SK-N-DZ (cell line): ENCODE measurements at regions not wholly inside any gene's neighbourhood (a gene's known extent, or its start where the extent isn't known, plus 50 kb on each side); places are given as distances from the start of the nearest gene placed in this dataset.

Source experiments
- DNase-seq: peaks from one replicate; pipeline ENCODE4 v3.0.0-alpha.2; 2015; ENCODE audit warnings: low spot score

DNA sequence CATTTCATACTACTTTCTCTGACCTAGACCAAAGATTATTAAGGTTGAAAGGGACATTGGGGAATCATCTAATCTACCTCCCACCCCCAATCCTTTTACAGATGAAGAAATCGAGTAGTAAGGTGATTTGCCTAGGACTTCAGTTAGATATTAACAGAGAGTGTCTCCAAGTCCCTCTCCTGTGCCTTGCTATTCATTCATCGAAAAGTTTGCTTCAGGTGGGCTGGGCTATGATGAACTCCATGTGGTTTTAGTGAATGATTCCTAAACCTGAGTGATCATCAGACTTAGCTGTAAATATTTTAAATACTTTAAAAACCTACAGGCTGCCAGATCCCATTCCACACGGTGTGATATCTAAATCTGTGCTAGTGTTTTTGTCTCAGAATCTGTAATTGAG lies 259.4 kb upstream of the SORCS1 start:
- DNase-seq: no peak

DNA sequence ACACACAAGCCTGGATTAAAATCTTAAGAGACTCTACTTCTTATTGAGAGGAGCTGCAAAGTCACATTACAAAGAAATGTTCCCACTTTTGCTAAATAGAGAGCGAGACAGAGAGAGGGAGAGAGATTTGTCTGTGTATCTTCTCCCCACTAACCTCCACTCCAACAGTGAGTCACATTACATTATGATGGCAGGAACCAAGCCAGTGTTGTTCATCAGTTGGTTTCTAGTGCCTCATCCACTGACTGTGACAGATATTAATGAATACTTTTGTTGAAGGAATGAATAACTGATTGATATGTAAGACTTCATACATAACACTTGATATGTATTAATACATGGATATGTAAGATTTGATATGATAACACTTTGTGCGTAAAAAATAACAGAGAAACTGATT lies 258.2 kb upstream of the SORCS1 start:
- no peak for DNase-seq

DNA sequence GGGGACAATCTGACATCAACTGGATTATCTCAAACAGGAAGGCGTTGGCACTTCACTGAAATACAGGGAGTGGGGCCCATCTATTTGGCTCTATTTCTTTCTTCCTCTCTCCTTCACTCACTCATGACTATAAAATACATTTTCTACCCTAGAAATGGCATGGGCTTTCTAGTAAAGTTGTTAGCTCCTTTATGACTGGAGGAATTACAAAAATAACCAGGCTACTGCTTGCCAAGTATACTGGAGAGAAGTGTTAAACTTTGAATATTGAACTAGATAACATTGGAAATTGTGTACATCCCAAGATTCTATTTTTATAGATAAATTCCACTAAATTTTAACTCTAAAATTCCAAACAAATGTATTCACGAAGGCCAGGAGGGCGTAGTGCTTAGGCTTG lies 255.7 kb upstream of the SORCS1 start:
- no peak for DNase-seq

DNA sequence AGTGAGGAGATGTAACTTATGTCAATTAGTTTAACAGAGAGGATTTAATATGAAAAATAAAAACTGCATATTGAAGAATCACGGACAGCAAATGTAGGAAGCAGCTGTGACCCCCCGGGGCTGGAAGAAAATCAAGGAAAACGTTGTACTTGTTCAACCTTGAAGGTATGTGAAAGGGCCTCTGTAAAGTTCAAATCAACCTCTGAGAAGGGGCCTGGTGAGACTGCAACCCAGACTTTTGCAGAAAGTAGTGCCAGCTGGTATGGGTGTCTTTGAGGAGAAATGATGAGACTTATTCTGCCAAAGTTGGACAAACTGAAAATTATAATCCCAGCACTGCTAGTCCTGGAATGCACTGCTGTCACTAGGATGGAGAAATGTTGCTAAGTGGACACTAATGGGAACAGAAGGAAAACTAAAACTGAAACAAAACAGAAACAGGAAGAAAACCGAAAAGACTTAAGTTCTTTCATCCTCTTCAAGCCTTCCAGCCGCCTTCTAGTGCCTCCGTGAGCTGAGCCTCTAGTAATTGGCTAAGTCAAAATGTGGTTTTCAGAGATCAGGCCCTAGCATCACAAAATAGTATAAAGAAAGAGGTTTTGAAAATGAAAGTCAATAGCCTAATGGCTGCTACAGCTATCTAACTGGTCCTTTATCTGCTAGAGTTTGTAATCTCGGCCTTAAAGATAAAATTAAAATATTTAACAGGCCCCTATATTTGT lies 253.7 kb upstream of the SORCS1 start:
- DNase-seq: no peak

DNA sequence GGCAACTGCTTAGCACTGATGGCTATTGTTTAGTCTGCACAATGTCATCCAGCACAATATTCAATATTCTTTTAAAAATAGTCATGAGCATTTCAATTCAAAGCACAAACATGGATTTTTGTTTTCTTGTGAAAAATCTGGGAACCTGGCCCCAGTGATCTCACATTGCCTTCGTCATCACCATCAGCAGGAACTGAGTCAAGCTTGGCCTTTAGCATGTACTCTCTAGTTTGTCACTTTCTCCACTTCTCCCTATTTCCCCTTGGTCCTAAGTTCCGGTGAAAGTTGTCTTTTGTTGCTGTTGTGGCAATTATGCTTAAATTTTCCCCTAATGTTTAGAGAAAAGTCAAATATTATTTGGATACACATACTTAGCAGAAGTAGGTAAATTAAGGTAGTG lies 252.9 kb upstream of the SORCS1 start:
- DNase-seq: no peak

DNA sequence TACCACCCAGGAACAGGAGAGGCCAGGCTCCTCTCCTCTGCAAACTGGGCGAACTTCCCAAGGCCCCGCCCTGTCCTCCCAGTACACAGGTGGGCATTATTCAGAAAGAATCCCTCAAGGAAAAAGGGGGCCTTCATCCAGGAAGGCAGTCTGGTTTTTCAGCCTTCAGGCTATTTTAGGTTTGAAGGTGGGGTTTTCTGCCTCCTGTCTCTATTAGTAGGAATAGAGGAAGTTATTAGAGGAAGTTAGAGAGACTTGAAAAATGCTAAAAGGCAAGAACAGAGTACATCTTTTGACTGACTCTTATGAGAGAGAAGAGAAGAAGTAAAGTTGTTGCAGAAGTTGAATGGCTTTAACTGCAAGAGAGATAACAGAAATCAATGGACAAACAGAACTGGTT lies 250.9 kb upstream of the SORCS1 start:
- no peak for DNase-seq

DNA sequence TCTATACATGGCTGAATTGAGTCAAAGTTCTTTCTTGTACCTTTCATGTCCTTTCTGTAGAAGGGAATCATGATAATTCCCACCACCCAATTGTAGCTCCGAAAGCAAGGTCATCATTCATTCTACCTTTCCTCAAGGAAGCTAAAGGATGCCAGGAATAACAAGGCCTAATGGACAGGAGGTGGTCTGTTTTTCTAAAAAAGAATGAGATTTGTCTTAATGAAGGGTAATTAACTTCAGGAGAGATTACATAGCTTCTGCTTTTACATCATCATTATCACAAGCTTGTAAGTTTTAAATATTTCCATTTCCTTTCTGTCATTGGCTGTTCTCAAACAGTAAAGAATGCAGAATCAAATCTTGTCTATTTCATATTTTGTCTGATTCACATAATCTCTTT lies 249.5 kb upstream of the SORCS1 start:
- DNase-seq: peak; percentile 27

DNA sequence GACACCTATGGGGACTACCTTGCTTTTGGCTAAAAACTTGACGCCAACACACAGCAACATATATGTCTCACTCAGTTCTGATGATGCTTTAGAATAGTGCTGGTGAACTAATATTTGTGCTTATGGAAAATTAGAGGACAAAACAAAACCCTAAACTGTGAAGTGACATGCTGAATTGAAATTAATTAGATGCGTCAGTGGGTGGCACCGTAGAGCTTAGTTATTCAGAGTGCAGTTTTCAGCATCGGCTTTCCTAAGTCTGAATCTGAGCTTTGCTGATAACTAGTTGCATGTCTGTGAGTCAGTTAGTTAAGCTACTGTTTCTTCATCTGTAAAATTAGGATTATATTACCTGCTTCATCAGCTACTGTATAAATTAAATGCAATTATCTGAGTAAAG lies 245.0 kb upstream of the SORCS1 start:
- no peak for DNase-seq

DNA sequence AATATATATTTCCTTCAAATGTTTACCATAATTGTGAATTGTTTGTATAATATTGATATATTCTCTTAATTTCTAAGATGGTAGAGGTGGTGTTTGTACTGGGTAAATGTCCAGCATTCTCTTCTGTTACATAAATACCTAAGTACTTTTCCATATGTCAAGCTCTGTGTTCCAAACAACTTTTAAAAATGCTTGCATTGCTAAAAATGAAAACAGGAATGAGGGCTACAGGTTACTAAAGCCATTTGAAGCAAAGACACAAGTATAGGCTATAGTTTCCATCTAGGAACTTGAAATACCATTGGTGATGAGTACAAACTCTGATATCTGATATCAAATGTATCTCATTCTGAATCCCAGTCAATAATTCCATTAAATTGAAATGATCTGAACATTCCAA lies 233.6 kb upstream of the SORCS1 start:
- DNase-seq: no peak

DNA sequence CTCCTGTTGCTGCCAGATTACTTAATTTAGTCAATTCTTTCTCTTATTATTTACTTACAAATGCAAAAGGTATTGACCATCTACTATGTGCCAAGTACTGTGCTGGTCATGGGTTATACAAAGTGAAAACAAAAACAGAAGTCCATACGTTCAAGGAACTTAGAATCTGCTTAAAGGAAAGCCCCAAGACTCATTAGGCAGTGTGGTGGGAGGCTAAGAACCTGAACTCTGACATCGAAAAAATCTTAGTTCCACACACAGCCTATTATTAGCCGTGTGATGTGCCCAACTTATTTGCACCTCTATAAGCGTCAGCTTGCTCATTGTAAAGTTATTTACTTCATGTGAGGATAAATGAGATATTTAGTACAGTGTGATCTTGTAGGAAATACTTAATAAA lies 227.4 kb upstream of the SORCS1 start:
- no peak for DNase-seq

DNA sequence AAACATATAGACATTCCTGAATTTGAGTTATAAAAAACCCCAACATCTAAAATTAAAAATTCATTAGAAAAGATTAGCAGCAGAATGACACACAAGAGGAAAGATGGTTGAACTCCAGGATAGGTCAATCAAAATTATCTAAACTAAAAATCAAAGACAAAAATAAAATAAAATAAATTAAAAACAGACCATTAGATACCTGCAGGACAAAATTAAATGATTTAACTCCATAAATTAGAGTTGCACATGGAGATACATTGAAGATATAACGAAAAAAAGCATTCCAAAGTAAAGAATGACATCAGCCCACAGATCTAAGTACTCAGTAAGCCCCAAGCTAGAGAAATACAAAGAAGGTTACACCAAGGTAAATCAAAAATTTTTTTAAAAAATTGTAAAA lies 226.1 kb upstream of the SORCS1 start:
- DNase-seq: no peak

DNA sequence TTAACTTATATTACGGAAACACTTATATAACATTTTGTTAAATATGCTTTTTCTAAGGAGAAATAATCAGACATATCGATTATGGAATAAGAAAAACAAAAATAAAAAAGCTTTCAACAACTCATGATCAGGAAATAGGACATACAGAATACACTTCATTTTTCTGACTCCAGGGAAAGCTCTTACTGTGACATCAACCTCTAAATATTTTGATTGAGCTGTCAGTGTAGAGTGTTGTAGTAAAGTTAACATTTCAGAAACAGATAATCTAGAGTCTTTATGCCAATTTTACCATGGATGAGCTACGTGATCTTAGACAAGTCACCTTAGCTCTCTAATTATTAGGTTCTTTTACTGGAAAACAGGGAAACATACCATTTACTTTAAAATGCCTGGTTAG lies 218.9 kb upstream of the SORCS1 start:
- DNase-seq: no peak

DNA sequence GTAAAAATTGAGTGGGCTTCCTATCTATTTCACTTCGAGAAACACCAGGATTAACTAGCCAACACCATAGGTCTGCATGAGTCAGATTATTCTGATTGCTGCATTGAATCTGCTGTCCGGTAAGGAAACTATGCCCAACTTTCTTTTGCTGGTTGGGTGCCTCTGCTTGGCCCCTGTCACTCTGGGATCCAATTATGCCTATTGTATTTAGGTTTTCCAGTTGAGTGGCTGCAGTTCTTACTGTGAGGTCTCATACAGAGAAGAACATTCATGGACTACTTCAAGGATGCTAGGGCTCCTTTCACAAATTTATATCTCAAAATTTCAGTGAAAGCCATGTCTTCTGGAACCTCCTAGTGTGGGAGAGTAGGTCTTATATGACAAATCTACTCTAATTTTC lies 215.1 kb upstream of the SORCS1 start:
- no peak for DNase-seq

DNA sequence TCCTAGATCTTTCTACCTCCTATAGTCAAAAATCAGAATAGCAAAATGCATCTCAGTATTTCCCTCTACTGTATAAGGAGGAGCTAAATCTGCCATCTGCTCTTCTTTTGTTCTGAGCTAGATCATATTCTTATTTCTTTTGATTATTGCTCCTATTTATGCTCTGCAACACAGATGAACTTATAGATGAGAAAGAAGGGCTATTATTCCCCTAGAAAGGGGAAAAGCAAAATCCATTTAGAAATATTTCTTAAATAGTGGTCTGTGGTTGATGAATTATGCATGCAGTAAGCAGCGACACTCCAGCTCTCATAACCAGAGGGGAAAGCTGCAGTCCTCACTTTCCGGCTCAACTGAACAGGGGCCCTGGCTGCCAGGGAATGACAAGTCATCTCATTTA lies 207.3 kb upstream of the SORCS1 start:
- DNase-seq: no peak

DNA sequence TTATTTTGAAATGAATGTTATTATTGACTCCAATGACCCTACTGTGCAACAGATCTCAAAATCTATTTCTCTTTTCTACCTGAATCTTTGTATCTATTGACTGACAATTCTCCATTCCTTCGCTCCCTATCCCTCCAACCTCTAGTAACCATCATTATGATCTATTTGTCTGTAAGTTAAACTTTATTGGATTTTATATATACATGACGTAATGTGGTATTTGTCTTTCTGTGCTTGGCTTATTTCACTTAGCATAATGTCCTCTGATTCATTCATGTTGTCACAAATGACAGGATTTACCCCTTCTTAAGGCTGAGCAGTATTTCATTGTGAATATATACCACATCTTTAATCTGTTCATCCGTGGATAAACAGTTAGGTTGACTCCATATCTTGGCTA lies 200.4 kb upstream of the SORCS1 start:
- no peak for DNase-seq

DNA sequence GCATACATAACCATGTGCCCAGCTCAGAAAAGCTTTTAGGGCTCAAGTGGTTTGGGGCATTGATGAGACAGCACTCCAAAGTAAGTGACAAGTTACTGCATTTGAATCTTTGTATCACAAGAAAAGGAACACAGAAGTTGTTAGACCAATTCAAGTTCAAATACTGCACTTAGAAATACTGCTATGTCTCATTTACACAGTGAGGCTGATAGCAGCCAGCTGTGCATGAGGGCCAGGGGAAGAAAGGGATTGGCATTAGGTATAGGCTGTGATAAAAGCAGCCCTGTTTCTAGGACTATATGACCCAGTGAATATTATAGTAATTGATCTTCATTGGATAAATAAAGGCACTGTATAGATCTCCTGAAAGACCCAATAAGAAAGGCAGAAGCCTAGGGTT lies 197.8 kb upstream of the SORCS1 start:
- no peak for DNase-seq

DNA sequence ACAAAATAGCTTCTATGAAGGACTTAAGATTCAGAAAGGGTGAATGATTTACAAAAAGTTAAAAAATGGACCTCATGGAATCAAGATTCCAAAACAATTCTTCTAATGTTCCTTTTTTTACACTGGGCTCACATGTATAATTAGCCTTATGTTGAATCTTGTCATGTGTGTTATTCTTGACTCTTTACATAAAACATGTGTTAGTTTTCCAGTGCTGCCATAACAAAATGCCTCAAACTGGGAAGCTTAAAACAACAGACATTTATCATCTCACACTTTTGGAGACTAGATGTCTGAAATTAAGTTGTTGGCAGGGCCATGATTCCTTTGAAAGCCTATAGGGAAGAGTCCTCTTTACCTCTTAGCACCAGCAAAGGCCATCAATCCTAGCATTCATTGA lies 192.5 kb upstream of the SORCS1 start:
- DNase-seq: no peak

DNA sequence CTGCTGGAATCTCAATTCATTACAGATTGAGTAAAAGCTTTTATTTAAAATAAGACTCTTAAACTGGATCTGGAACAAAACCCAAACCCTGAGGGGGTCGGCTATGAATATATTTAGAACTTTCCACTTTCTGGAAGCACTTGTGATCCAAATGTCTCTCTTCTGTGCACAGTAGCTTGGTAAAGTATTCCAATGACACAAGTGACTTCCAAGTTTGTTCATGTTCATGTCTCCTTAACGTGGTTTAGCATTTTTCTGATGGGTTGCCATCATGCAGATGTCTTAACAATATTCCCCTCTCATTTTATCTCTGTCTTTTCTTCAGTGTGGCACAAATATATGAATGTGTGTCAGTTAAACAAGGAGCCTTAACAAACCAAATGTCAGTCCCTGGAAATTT lies 191.9 kb upstream of the SORCS1 start:
- no peak for DNase-seq

DNA sequence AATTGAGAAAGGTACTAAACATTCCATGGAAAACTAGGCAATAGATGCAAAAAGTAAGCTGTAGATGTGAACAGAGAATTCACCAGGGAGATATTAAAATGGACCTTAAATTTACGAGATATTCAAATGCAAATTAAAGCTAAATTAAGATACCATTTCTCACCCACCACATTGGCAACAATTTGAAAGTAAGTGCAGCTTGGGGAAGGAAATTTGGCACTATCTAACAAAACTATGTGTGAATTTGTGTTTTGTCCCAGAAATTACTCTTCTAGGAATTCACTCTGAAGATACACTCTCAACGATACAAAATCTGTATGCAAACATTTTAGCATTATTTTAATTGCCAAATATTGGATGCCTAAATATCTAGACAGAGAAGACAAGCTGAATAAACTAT lies 178.2 kb upstream of the SORCS1 start:
- no peak for DNase-seq

DNA sequence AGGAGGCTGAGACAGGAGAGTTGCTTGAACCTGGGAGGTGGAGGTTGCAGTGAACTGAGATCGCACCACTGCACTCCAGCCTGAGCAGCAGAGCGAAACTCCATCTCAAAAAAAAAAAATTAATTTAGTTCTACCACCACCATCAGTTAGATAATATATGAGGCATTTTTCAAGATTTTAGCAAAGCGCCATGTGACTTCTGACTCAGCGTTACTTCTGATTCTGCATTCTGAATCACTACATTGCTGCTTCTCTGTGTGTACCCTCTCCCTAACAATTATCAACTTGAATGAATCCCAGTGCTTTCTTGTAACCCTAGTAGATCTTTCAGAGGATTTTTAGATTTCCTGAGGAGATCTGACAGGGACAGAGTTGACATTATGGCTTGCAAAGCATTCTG lies 176.8 kb upstream of the SORCS1 start:
- DNase-seq: no peak

DNA sequence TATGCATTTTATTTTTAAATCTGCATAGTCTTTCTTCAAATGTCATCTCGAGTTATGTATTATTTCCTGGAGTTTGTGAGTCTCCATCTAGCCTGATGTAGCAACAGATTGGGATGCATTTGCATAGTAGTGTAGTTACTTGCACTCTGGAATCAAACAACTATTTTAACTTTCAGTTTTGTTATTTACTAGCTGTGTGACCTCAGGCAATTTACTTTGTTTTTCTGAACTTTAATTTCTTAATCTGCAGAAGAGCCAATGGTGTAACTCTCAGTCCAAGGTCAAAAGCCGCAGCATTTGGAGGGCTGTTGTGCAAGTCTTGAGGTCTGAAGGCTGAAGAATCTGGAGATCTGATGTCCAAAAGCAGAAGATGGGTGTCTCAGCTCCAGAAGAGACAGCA lies 175.8 kb upstream of the SORCS1 start:
- DNase-seq: no peak

DNA sequence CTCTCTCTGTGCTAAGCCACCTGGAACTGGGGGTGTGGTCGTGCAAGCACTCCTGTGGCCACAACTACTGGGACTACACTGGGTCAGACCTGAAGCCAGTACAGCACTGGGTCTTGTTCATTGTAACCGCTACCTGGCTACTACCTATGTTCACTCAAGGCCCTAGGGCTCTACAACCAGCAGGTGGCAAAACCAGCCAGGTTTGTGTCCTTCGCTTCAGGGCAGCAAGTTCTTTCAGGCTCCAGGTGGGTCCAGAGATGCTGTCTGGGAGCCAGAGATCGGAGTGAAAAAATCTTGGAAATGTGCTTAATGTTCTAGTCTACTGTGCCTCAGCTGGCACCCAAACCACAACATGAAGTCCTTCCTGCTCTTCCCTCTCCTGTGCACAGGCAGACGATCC lies 171.6 kb upstream of the SORCS1 start:
- DNase-seq: no peak

DNA sequence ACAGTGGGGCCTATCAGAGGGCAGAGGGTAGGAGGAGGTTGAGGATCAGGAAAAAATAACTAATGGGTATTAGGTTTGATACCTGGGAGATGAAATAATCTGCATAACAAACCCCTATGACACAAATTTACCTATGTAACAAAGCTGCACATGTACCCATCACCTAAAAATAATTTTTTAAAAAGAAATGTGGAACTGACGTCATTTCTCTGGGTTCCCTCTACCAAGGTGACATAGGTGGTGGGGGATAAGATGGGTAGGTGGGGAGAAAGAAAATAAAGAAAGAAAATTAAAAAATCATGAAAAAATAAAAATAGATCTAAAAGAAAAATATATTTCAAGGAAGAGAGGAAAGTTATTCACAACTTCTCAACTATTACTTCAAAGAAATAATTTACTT lies 153.1 kb upstream of the SORCS1 start:
- no peak for DNase-seq

DNA sequence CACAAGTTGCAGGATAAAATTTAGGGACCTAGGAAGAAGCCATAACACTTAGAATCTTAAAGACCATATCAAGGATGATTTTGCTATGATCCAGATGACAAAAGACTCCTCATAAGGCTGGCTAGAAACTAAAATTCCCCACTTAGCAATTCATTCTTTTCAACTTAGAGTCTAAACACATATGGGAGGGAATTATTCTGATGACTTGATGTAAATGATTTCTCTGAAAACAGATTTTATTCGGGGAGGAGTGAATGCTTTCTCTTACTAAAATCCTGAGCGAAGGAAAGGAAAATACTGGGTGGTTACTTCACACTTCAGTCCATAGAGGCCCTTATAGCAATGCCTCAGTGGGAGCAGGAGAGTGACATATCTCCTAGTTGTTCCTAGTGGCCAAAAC lies 138.7 kb upstream of the SORCS1 start:
- no peak for DNase-seq
